ENCODE measurements at regions not wholly inside any gene's neighbourhood (a gene's known extent, or its start where the extent isn't known, plus 50 kb on each side); places are given as distances from the start of the nearest gene placed in this dataset.

DNA sequence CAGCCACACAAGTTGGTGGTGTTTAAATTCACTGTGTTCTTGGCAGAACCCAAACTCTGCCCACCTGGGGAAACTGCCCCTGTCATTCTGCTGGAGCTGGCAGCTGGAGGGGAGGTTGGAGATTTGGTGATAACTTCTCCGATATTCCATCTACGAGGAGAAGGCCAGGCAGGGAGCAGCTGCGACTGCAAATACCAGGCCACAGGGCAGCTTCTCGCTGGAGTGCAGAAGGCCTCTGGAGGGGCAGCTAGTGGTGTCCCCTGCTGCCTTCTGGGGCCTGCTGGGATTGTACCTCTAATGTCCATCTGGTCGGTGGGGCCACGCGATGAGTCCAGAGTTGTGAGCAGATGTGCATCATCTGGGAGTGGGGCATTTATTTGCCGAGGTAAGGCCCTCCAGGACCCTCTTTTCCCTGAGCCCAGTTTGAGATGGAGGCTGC is 98.9 kb downstream of the ACKR3 start:
- TF ChIP-seq, protein P1, sequence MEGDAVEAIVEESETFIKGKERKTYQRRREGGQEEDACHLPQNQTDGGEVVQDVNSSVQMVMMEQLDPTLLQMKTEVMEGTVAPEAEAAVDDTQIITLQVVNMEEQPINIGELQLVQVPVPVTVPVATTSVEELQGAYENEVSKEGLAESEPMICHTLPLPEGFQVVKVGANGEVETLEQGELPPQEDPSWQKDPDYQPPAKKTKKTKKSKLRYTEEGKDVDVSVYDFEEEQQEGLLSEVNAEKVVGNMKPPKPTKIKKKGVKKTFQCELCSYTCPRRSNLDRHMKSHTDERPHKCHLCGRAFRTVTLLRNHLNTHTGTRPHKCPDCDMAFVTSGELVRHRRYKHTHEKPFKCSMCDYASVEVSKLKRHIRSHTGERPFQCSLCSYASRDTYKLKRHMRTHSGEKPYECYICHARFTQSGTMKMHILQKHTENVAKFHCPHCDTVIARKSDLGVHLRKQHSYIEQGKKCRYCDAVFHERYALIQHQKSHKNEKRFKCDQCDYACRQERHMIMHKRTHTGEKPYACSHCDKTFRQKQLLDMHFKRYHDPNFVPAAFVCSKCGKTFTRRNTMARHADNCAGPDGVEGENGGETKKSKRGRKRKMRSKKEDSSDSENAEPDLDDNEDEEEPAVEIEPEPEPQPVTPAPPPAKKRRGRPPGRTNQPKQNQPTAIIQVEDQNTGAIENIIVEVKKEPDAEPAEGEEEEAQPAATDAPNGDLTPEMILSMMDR (IDR thresholded peaks at IDR 0.05) = no peak
- no peak for TF ChIP-seq POLR2A (IDR thresholded peaks at IDR 0.05)
